HepG2 (cell line): ENCODE measurements at regions not wholly inside any gene's neighbourhood (a gene's known extent, or its start where the extent isn't known, plus 50 kb on each side); places are given as distances from the start of the nearest gene placed in this dataset.

Source experiments
- ATAC-seq: fragments of 200-7000 bp; cut with Tn5 transposase; 3 replicates; pipeline ENCODE4 v1.9.1; 2020; ENCODE audit warnings: mild to moderate bottlenecking, moderate library complexity
- BruUV-seq: library from RNA; stranded (reverse); fragments of 400-500 nt; replicated peaks from 2 replicates; lab custom pipeline; 2021; lab: Mats Ljungman, UMichigan
- CTCF ChIA-PET: fragments of 300-600 bp; formaldehyde crosslinking; extraction: SDS; loops from one replicate; lab custom pipeline; 2021; ENCODE audit warnings: low total read pairs, inconsistent platforms, low intra/inter-chr PET ratio; lab: Yijun Ruan, JAX
- POLR2A ChIA-PET: fragments of 350-600 bp; sonication (Branson Sonifier 250); formaldehyde crosslinking; loops from one replicate; lab custom pipeline; 2020; ENCODE audit warnings: antibody characterized with exemption, inconsistent platforms; lab: Yijun Ruan, JAX
- DNase-seq: peaks from one replicate; pipeline ENCODE4 v3.0.0-alpha.2; 2015; ENCODE audit warnings: low spot score
- FAIRE-seq: peaks from 3 replicates; lab custom pipeline; 2011; peaks lifted over from hg19 to GRCh38; lab: Jason Lieb, UNC
- H2AFZ ChIP-seq: one replicate; pipeline ENCODE4 v1.6.1; 2011; ENCODE audit warnings: low read length, inconsistent platforms
- H3K27ac ChIP-seq: fragments of 300-600 bp; 3 replicates; pipeline ENCODE4 v1.8.0; 2011; ENCODE audit warnings: mixed run types, mild to moderate bottlenecking, mixed read lengths, low read length, inconsistent platforms; ENCODE audit not compliant: insufficient read depth; ENCODE audit errors: extremely low read length
- H3K27me3 ChIP-seq, 2 experiments: fragments of 200-600 bp in 1 of 2; 2 replicates in 1 of 2; 3 replicates in 1 of 2; pipeline versions ENCODE4 v1.6.0 to v1.8.0; 2011; ENCODE audit warnings: low read length in 2 of 2, mild to moderate bottlenecking in 2 of 2, moderate library complexity in 2 of 2, inconsistent platforms in 1 of 2; ENCODE audit not compliant: insufficient read depth in 2 of 2, control insufficient read depth in 1 of 2
- H3K36me3 ChIP-seq, 2 experiments: fragments of 200-600 bp in 1 of 2; replicated peaks in 1 of 2; 2 replicates in 1 of 2; 3 replicates in 1 of 2; pipeline versions ENCODE4 v1.5.1 to v1.8.0; 2011; ENCODE audit warnings: low read length in 2 of 2, inconsistent platforms in 1 of 2; ENCODE audit not compliant: insufficient read depth in 2 of 2, control insufficient read depth in 1 of 2
- H3K4me1 ChIP-seq: 2 replicates; pipeline ENCODE4 v1.5.1; 2012; ENCODE audit warnings: low read length, inconsistent platforms; ENCODE audit not compliant: insufficient read depth
- H3K4me2 ChIP-seq: 2 replicates; pipeline ENCODE4 v1.6.0; 2011; ENCODE audit warnings: low read depth, low read length, inconsistent platforms
- H3K4me3 ChIP-seq, 3 experiments: fragments of 200-600 bp in 1 of 3; sonication (generic), shearing (Covaris generic) in 1 of 3; replicated peaks in 1 of 3; 2 replicates each; pipeline ENCODE4 v1.5.1; 2011 to 2016; ENCODE audit warnings: low read length in 3 of 3, inconsistent platforms in 2 of 3, low read depth in 2 of 3, mild to moderate bottlenecking in 2 of 3, control low read depth in 1 of 3, mixed read lengths in 1 of 3; ENCODE audit not compliant: insufficient read depth in 1 of 3
- H3K79me2 ChIP-seq: one replicate; pipeline ENCODE4 v1.6.1; 2011; ENCODE audit warnings: low read length, inconsistent platforms; ENCODE audit not compliant: insufficient read depth
- H3K9ac ChIP-seq: 2 replicates; pipeline ENCODE4 v1.6.0; 2011; ENCODE audit warnings: mild to moderate bottlenecking, low read depth, low read length, inconsistent platforms; ENCODE audit not compliant: insufficient read depth
- H3K9me3 ChIP-seq: 2 replicates; pipeline ENCODE4 v1.5.1; 2012; ENCODE audit warnings: mild to moderate bottlenecking, low read length
- H4K20me1 ChIP-seq: 2 replicates; pipeline ENCODE4 v1.6.0; 2011; ENCODE audit warnings: inconsistent platforms, mild to moderate bottlenecking, low read length, moderate library complexity; ENCODE audit not compliant: insufficient read depth
- DR1 ChIP-seq: sonication (generic); formaldehyde crosslinking; IDR thresholded peaks from 2 replicates; pipeline ENCODE4 v1.8.0; 2021; ENCODE audit warnings: mild to moderate bottlenecking, missing genetic modification reagents, inconsistent platforms
- FOXA3 ChIP-seq: IDR thresholded peaks from 2 replicates; pipeline ENCODE4 v1.6.1; 2016; ENCODE audit warnings: missing genetic modification reagents, missing compliant biosample characterization
- FOXC1 ChIP-seq: sonication (generic); formaldehyde crosslinking; IDR thresholded peaks from 2 replicates; pipeline ENCODE4 v1.8.0; 2022; ENCODE audit warnings: mild to moderate bottlenecking, missing genetic modification reagents, borderline replicate concordance
- FOXK2 ChIP-seq: fragments of 450-650 bp; IDR thresholded peaks from 2 replicates; pipeline ENCODE4 v1.6.1; 2016
- GLI4 ChIP-seq: sonication (generic); formaldehyde crosslinking; IDR thresholded peaks from 2 replicates; pipeline ENCODE4 v1.5.1; 2020; ENCODE audit warnings: missing genetic modification reagents, mild to moderate bottlenecking, moderate library complexity, borderline replicate concordance
- HNRNPL ChIP-seq: fragments of 200-400 bp; formaldehyde crosslinking; IDR thresholded peaks from 2 replicates; pipeline ENCODE4 v1.6.1; 2017; ENCODE audit warnings: mild to moderate bottlenecking, low read depth, low read length
- MAFG ChIP-seq: sonication (generic); formaldehyde crosslinking; IDR thresholded peaks from 2 replicates; pipeline ENCODE4 v1.5.1; 2020; ENCODE audit warnings: mild to moderate bottlenecking, missing genetic modification reagents
- MED1 ChIP-seq: sonication (generic); formaldehyde crosslinking; IDR thresholded peaks from 2 replicates; pipeline ENCODE4 v1.4.0; 2020; ENCODE audit warnings: missing genetic modification reagents
- MZF1 ChIP-seq: sonication (generic); formaldehyde crosslinking; IDR thresholded peaks from 2 replicates; pipeline ENCODE4 v1.8.1; 2023; ENCODE audit warnings: mild to moderate bottlenecking, missing genetic modification reagents, borderline replicate concordance
- REL ChIP-seq: sonication (generic); formaldehyde crosslinking; conservative IDR thresholded peaks from 2 replicates; pipeline ENCODE4 v1.8.0; 2022; ENCODE audit warnings: mild to moderate bottlenecking, missing genetic modification reagents, moderate library complexity
- SMAD3 ChIP-seq: sonication (generic); formaldehyde crosslinking; IDR thresholded peaks from 2 replicates; pipeline ENCODE4 v1.4.0; 2020; ENCODE audit warnings: missing genetic modification reagents
- SUZ12 ChIP-seq: fragments of 150-350 bp; IDR thresholded peaks from 2 replicates; pipeline ENCODE4 v1.6.1; 2014; ENCODE audit warnings: low read depth, low read length
- ZFAT ChIP-seq: sonication (generic); formaldehyde crosslinking; conservative IDR thresholded peaks from 2 replicates; pipeline ENCODE4 v1.8.1; 2023; ENCODE audit warnings: missing genetic modification reagents, inconsistent platforms
- ZNF672 ChIP-seq: sonication (generic); formaldehyde crosslinking; IDR thresholded peaks from 2 replicates; pipeline ENCODE4 v1.8.1; 2022; ENCODE audit warnings: missing genetic modification reagents
- ZSCAN29 ChIP-seq: sonication (generic); formaldehyde crosslinking; conservative IDR thresholded peaks from 2 replicates; pipeline ENCODE4 v1.4.0; 2020; ENCODE audit warnings: mild to moderate bottlenecking, missing genetic modification reagents
- WGBS: methylation state at CpG from one replicate; pipeline ENCODE4 v1.1.6; 2017; ENCODE audit warnings: low lambda C conversion rate; 5-methylcytosine and 5-hydroxymethylcytosine counted together
- in situ Hi-C: cut with HindIII; loops from 2 replicates; pipeline ENCODE4 v1.10.0; 2017; ENCODE audit warnings: low pct_unique_long_range_greater_than_20kb; ENCODE audit not compliant: extremely low pct_ligation_motif_present
- intact Hi-C: fragments of 100-400 bp; cut with micrococcal nuclease; formaldehyde crosslinking; loops from one replicate; pipeline ENCODE4 v1.10.0; 2022; ENCODE audit not compliant: unreplicated experiment
- TF ChIP-seq, protein P1 (sequence below): sonication (generic); formaldehyde crosslinking; IDR thresholded peaks from 2 replicates; pipeline ENCODE4 v1.5.0; 2020; ENCODE audit warnings: mild to moderate bottlenecking, missing genetic modification reagents

DNA sequence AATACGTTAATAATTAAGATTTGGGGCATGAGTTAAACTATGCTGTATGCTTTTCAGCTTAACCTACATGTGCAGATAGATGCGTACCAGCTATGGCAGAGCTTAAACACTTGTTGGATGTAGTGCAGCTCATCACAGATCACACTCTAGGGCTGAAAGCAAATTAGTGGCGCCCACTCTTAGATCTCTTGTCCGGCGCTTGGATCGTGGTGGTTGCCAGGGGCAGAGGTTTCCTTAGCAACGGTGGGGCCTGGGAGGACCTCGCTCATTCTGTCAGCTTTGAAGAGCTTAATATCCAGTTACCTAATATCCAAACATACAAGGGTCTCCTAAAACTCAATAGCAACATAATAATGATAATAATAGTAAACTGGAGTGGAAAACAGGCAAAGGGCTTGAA is 548.2 kb upstream of the PFKP start:
- 17% methylated on average over 8 of the region's 8 CpGs for WGBS
- Histone ChIP-seq H2AFZ (no peak overlapping the region), H4K20me1 (no peaks in the 10 kb centered on the region), H3K9me3 (no peaks in the 10 kb centered on the region), H3K4me1 (no peaks in the 10 kb centered on the region), H3K9ac (no peak overlapping the region), H3K4me2 (no peak overlapping the region), H3K4me3 (no peak overlapping the region), H3K79me2 (no peaks in the 10 kb centered on the region), H3K27ac (no peak overlapping the region), H3K27me3 (no peaks in the 10 kb centered on the region), H3K36me3 (no peaks in the 10 kb centered on the region)
- in situ Hi-C loops, result no loop called here
- no peak for ATAC-seq
- no peak for FAIRE-seq
- no peak for TF ChIP-seq ZFAT (CRISPR knock-in tag)
- no peak for TF ChIP-seq MED1 (CRISPR knock-in tag)
- TF ChIP-seq SMAD3 (CRISPR knock-in tag), result no peak
- TF ChIP-seq FOXC1 (CRISPR knock-in tag), result no peak
- TF ChIP-seq MZF1 (CRISPR knock-in tag), result no peak
- TF ChIP-seq SUZ12, result no peak
- TF ChIP-seq MAFG, result no peak
- TF ChIP-seq GLI4 (CRISPR knock-in tag), result no peak
- TF ChIP-seq FOXK2, result no peak
- TF ChIP-seq, protein P1, sequence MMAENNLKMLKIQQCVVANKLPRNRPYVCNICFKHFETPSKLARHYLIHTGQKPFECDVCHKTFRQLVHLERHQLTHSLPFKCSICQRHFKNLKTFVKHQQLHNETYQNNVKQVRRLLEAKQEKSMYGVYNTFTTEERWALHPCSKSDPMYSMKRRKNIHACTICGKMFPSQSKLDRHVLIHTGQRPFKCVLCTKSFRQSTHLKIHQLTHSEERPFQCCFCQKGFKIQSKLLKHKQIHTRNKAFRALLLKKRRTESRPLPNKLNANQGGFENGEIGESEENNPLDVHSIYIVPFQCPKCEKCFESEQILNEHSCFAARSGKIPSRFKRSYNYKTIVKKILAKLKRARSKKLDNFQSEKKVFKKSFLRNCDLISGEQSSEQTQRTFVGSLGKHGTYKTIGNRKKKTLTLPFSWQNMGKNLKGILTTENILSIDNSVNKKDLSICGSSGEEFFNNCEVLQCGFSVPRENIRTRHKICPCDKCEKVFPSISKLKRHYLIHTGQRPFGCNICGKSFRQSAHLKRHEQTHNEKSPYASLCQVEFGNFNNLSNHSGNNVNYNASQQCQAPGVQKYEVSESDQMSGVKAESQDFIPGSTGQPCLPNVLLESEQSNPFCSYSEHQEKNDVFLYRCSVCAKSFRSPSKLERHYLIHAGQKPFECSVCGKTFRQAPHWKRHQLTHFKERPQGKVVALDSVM (CRISPR knock-in tag), result no peak
- TF ChIP-seq FOXA3 (CRISPR knock-in tag), result no peak
- TF ChIP-seq DR1 (CRISPR knock-in tag), result no peak
- TF ChIP-seq ZSCAN29 (CRISPR knock-in tag), result no peak
- TF ChIP-seq ZNF672 (CRISPR knock-in tag), result no peak
- no peak for TF ChIP-seq REL (CRISPR knock-in tag)
- no peak for TF ChIP-seq HNRNPL
- ChIA-PET CTCF (no interaction called here), POLR2A (no interaction called here)
- intact Hi-C loops, result no loop called here
- BruUV-seq, result no TSS peak
- no peak for DNase-seq
